Mucosa of rectum (tissue), 2 donors: ENCODE measurements at regions not wholly inside any gene's neighbourhood (a gene's known extent, or its start where the extent isn't known, plus 50 kb on each side); places are given as distances from the start of the nearest gene placed in this dataset.
"Not testable (repeated sequence)": the region's sequence is repeated elsewhere in the genome, so short reads cannot be mapped to it uniquely, and the experiment has no call there.

Source experiments
- H3K27ac ChIP-seq, 2 donors: one replicate each; pipeline ENCODE4 v1.7.0; 2013; ENCODE audit warnings: inconsistent platforms in 2 of 2, low read depth in 2 of 2, low read length in 2 of 2
- H3K27me3 ChIP-seq, 2 donors: one replicate each; pipeline ENCODE4 v1.7.0; 2013; ENCODE audit warnings: low read length in 2 of 2; ENCODE audit not compliant: control insufficient read depth in 2 of 2, insufficient read depth in 2 of 2
- H3K36me3 ChIP-seq, 2 donors: one replicate each; pipeline ENCODE4 v1.7.0; 2013; ENCODE audit warnings: low read length in 2 of 2; ENCODE audit not compliant: control insufficient read depth in 2 of 2, insufficient read depth in 2 of 2
- H3K4me1 ChIP-seq, 2 donors: one replicate each; pipeline ENCODE4 v1.7.0; 2013; ENCODE audit warnings: low read length in 2 of 2, mild to moderate bottlenecking in 1 of 2; ENCODE audit not compliant: control insufficient read depth in 2 of 2, insufficient read depth in 2 of 2
- H3K4me3 ChIP-seq, 2 donors: one replicate each; pipeline ENCODE4 v1.7.0; 2013; ENCODE audit warnings: low read length in 2 of 2
- H3K9ac ChIP-seq, 2 donors: one replicate each; pipeline ENCODE4 v1.7.0; 2013; ENCODE audit warnings: low read length in 2 of 2, low read depth in 1 of 2, mild to moderate bottlenecking in 1 of 2
- H3K9me3 ChIP-seq, 2 donors: one replicate each; pipeline ENCODE4 v1.7.0; 2013; ENCODE audit warnings: low read length in 2 of 2; ENCODE audit not compliant: control insufficient read depth in 2 of 2
- donor health status: healthy.
- donor health status: Normal muscosa, but diverticular disease.

- H3K27me3 ChIP-seq, H3K9me3 ChIP-seq, H3K4me3 ChIP-seq, H3K9ac ChIP-seq, H3K27ac ChIP-seq, H3K36me3 ChIP-seq, H3K4me1 ChIP-seq: not testable (repeated sequence)
Observed at GRCh38 chr2:47690706-47691325, 92.1 kb upstream of the MSH6 start.

GRCh38 chr2:47690132-47690531, 92.8 kb upstream of the MSH6 start:
- no peak overlapping the region for H3K9ac ChIP-seq
- no peaks in the 10 kb centered on the region for H3K9me3 ChIP-seq
- H3K36me3 ChIP-seq: no peaks in the 10 kb centered on the region
- no peak overlapping the region for H3K4me3 ChIP-seq
- no peaks in the 10 kb centered on the region for H3K27me3 ChIP-seq
- H3K4me1 ChIP-seq: no peaks in the 10 kb centered on the region
- no peak overlapping the region for H3K27ac ChIP-seq

GRCh38 chr2:47689118-47689517, 93.8 kb upstream of the MSH6 start:
- not testable (repeated sequence) for H3K9ac ChIP-seq, H3K4me1 ChIP-seq, H3K9me3 ChIP-seq, H3K4me3 ChIP-seq, H3K36me3 ChIP-seq, H3K27me3 ChIP-seq, H3K27ac ChIP-seq

- Histone ChIP-seq H3K27ac (no peak overlapping the region), H3K4me3 (no peak overlapping the region), H3K4me1 (no peaks in the 10 kb centered on the region), H3K36me3 (no peaks in the 10 kb centered on the region), H3K9me3 (no peaks in the 10 kb centered on the region), H3K9ac (no peak overlapping the region), H3K27me3 (no peaks in the 10 kb centered on the region)
Observed at GRCh38 chr2:47688561-47688960, 94.4 kb upstream of the MSH6 start.

- no peaks in the 10 kb centered on the region for H3K36me3 ChIP-seq
- no peak overlapping the region for H3K4me3 ChIP-seq
- no peak overlapping the region for H3K27ac ChIP-seq
- H3K9me3 ChIP-seq: no peaks in the 10 kb centered on the region
- no peak overlapping the region for H3K9ac ChIP-seq
- H3K4me1 ChIP-seq: no peaks in the 10 kb centered on the region
- H3K27me3 ChIP-seq: no peaks in the 10 kb centered on the region
Observed at GRCh38 chr2:47687856-47688255, 95.1 kb upstream of the MSH6 start.

GRCh38 chr2:47686018-47686417, 96.9 kb upstream of the MSH6 start:
- no peak overlapping the region for H3K4me3 ChIP-seq
- no peak overlapping the region for H3K27ac ChIP-seq
- no peaks in the 10 kb centered on the region for H3K9me3 ChIP-seq
- H3K27me3 ChIP-seq: no peaks in the 10 kb centered on the region
- H3K4me1 ChIP-seq: no peaks in the 10 kb centered on the region
- no peaks in the 10 kb centered on the region for H3K36me3 ChIP-seq
- no peak overlapping the region for H3K9ac ChIP-seq

- no peaks in the 10 kb centered on the region for H3K4me1 ChIP-seq
- H3K27me3 ChIP-seq: no peaks in the 10 kb centered on the region
- no peak overlapping the region for H3K4me3 ChIP-seq
- no peak overlapping the region for H3K27ac ChIP-seq
- H3K9ac ChIP-seq: no peak overlapping the region
- H3K36me3 ChIP-seq: no peaks in the 10 kb centered on the region
- no peaks in the 10 kb centered on the region for H3K9me3 ChIP-seq
Observed at GRCh38 chr2:47682216-47682749, 100.7 kb upstream of the MSH6 start.

GRCh38 chr2:47676261-47676926, 105.6 kb upstream of the KCNK12 start:
- Histone ChIP-seq H3K9ac (no peak overlapping the region), H3K9me3 (no peaks in the 10 kb centered on the region), H3K4me3 (no peak overlapping the region), H3K4me1 (no peaks in the 10 kb centered on the region), H3K27ac (no peak overlapping the region), H3K27me3 (no peaks in the 10 kb centered on the region), H3K36me3 (no peaks in the 10 kb centered on the region)

- no peaks in the 10 kb centered on the region for H3K27me3 ChIP-seq
- no peaks in the 10 kb centered on the region for H3K4me1 ChIP-seq
- no peak overlapping the region for H3K4me3 ChIP-seq
- H3K27ac ChIP-seq: no peak overlapping the region
- H3K9me3 ChIP-seq: no peaks in the 10 kb centered on the region
- no peak overlapping the region for H3K9ac ChIP-seq
- no peaks in the 10 kb centered on the region for H3K36me3 ChIP-seq
Observed at GRCh38 chr2:47675196-47675825, 104.5 kb upstream of the KCNK12 start.

- H3K27ac ChIP-seq: no peak overlapping the region
- H3K36me3 ChIP-seq: no peaks in the 10 kb centered on the region
- no peak overlapping the region for H3K4me3 ChIP-seq
- no peaks in the 10 kb centered on the region for H3K27me3 ChIP-seq
- H3K4me1 ChIP-seq: no peaks in the 10 kb centered on the region
- H3K9ac ChIP-seq: no peak overlapping the region
- H3K9me3 ChIP-seq: no peaks in the 10 kb centered on the region
Observed at GRCh38 chr2:47666332-47666731, 95.5 kb upstream of the KCNK12 start.
